Liver (tissue), 8 donors: ENCODE measurements at regions not wholly inside any gene's neighbourhood (a gene's known extent, or its start where the extent isn't known, plus 50 kb on each side); places are given as distances from the start of the nearest gene placed in this dataset.

ENCODE experiments used
- DNase-seq: peaks from one replicate; pipeline ENCODE4 v3.0.0-alpha.2; 2017; ENCODE audit warnings: low spot score
- H3K27ac ChIP-seq, 2 donors: one replicate each; pipeline ENCODE4 v1.7.0; 2013; ENCODE audit warnings: inconsistent platforms in 2 of 2, low read length in 2 of 2, control low read depth in 1 of 2, low read depth in 1 of 2, mild to moderate bottlenecking in 1 of 2
- H3K27me3 ChIP-seq, 4 donors: one replicate each; pipeline versions ENCODE4 v1.6.1 to v1.7.0; 2013; ENCODE audit warnings: low read length in 3 of 4, inconsistent platforms in 1 of 4, mild to moderate bottlenecking in 1 of 4, moderate library complexity in 1 of 4; ENCODE audit not compliant: control insufficient read depth in 4 of 4, insufficient read depth in 4 of 4
- H3K36me3 ChIP-seq, 4 donors: one replicate each; pipeline versions ENCODE4 v1.6.1 to v1.7.0; 2013; ENCODE audit warnings: low read length in 3 of 4, mild to moderate bottlenecking in 3 of 4, low read depth in 1 of 4, moderate library complexity in 1 of 4; ENCODE audit not compliant: control insufficient read depth in 4 of 4, insufficient read depth in 3 of 4
- H3K4me1 ChIP-seq, 4 donors: one replicate each; pipeline versions ENCODE4 v1.6.1 to v1.7.0; 2013; ENCODE audit warnings: low read length in 3 of 4, mild to moderate bottlenecking in 3 of 4, moderate library complexity in 1 of 4; ENCODE audit not compliant: control insufficient read depth in 4 of 4, insufficient read depth in 4 of 4
- H3K4me3 ChIP-seq, 3 donors: one replicate each; pipeline versions ENCODE4 v1.6.1 to v1.7.0; 2013; ENCODE audit warnings: low read length in 3 of 3, control low read depth in 1 of 3, low read depth in 1 of 3, mild to moderate bottlenecking in 1 of 3
- H3K9ac ChIP-seq, 2 donors: one replicate each; pipeline ENCODE4 v1.7.0; 2013; ENCODE audit warnings: low read length in 2 of 2, mild to moderate bottlenecking in 2 of 2, moderate library complexity in 2 of 2, control low read depth in 1 of 2, low read depth in 1 of 2
- H3K9me3 ChIP-seq, 4 donors: one replicate each; pipeline versions ENCODE4 v1.6.1 to v1.7.0; 2013; ENCODE audit warnings: low read length in 3 of 4; ENCODE audit not compliant: control insufficient read depth in 4 of 4
- EGR1 ChIP-seq, 2 donors: IDR thresholded peaks; 2 replicates each; pipeline ENCODE4 v1.6.1; 2016 to 2018; ENCODE audit warnings: antibody characterized with exemption in 2 of 2, low read depth in 2 of 2
- FOXA1 ChIP-seq: IDR thresholded peaks from 2 replicates; pipeline ENCODE4 v1.6.1; 2016; ENCODE audit warnings: antibody characterized with exemption
- FOXA2 ChIP-seq: IDR thresholded peaks from 2 replicates; pipeline ENCODE4 v1.6.1; 2016; ENCODE audit warnings: antibody characterized with exemption
- GABPA ChIP-seq, 2 donors: IDR thresholded peaks in 1 of 2; conservative IDR thresholded peaks in 1 of 2; 2 replicates each; pipeline ENCODE4 v1.6.1; 2016; ENCODE audit warnings: antibody characterized with exemption in 2 of 2, mild to moderate bottlenecking in 1 of 2, moderate library complexity in 1 of 2
- HNF4A ChIP-seq, 2 donors: conservative IDR thresholded peaks; 2 replicates each; pipeline ENCODE4 v1.6.1; 2016; ENCODE audit warnings: antibody characterized with exemption in 2 of 2, mild to moderate bottlenecking in 2 of 2
- HNF4G ChIP-seq: IDR thresholded peaks from 2 replicates; pipeline ENCODE4 v1.6.1; 2016; ENCODE audit warnings: antibody characterized with exemption
- JUND ChIP-seq, 2 donors: IDR thresholded peaks; 2 replicates each; pipeline ENCODE4 v1.6.1; 2016; ENCODE audit warnings: antibody characterized with exemption in 2 of 2
- NR2F2 ChIP-seq: IDR thresholded peaks from 2 replicates; pipeline ENCODE4 v1.6.1; 2016; ENCODE audit warnings: antibody characterized with exemption
- RAD21 ChIP-seq, 2 donors: IDR thresholded peaks; 2 replicates each; pipeline ENCODE4 v1.6.1; 2016; ENCODE audit warnings: antibody characterized with exemption in 2 of 2, mild to moderate bottlenecking in 2 of 2
- RXRA ChIP-seq, 2 donors: IDR thresholded peaks; 2 replicates each; pipeline ENCODE4 v1.6.1; 2017 to 2018; ENCODE audit warnings: antibody characterized with exemption in 2 of 2, mild to moderate bottlenecking in 1 of 2
- SP1 ChIP-seq: IDR thresholded peaks from 2 replicates; pipeline ENCODE4 v1.6.1; 2018; ENCODE audit warnings: antibody characterized with exemption, mild to moderate bottlenecking
- TAF1 ChIP-seq: conservative IDR thresholded peaks from 2 replicates; pipeline ENCODE4 v1.6.1; 2016; ENCODE audit warnings: antibody characterized with exemption, mild to moderate bottlenecking
- YY1 ChIP-seq: IDR thresholded peaks from 2 replicates; pipeline ENCODE4 v1.6.1; 2016; ENCODE audit warnings: antibody characterized with exemption, mild to moderate bottlenecking
- WGBS: extraction: QIAGEN DNeasy Blood & Tissue Kit; methylation state at CpG from one replicate; pipeline ENCODE4 v1.1.7; 2013; 5-methylcytosine and 5-hydroxymethylcytosine counted together
- TF ChIP-seq, protein P1 (sequence below): IDR thresholded peaks from 2 replicates; pipeline ENCODE4 v1.6.1; 2016; ENCODE audit warnings: antibody characterized with exemption
- TF ChIP-seq, protein P2 (sequence below): fragments of 150-350 bp; IDR thresholded peaks from 2 replicates; pipeline ENCODE4 v1.5.1; 2017; ENCODE audit warnings: improper control_type of control experiment, low read depth, low read length; ENCODE audit not compliant: missing input control
- TF ChIP-seq, protein P3 (sequence below): IDR thresholded peaks from 2 replicates; pipeline ENCODE4 v1.6.1; 2016; ENCODE audit warnings: antibody characterized with exemption, mild to moderate bottlenecking
- TF ChIP-seq, protein P4 (sequence below): IDR thresholded peaks from 2 replicates; pipeline ENCODE4 v1.6.1; 2016; ENCODE audit warnings: antibody characterized with exemption
- TF ChIP-seq, protein P5 (sequence below): IDR thresholded peaks from 2 replicates; pipeline ENCODE4 v1.6.1; 2016; ENCODE audit warnings: antibody characterized with exemption
- donor health status: healthy.
- donor health status: healthy.
- donor health status: healthy.
- donor health status: healthy.
- donor health status: healthy.

DNA sequence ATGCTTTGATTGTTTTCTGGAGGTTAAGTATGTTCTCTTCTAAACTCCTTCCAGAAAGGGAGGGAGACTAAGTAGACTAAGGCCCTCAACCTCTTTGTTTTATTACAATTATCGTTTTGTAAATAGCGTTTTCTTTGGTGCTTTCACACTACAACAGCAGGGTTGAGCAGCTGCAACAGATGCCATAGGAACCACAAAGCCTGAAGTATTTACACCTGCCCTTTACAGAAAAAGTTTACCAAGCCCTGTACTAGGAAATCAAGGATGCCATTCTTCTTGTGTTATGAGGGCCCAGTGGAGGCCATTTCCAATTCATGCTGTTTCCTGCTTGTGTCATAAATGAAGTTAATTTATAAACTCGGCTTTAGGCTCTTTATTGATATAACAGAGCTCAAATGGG is 914.8 kb downstream of the DCDC2C start:
- 57% methylated on average over 3 of the region's 3 CpGs for WGBS
- DNase-seq = no peak
- H3K27ac ChIP-seq = no peak overlapping the region
- no peaks in the 10 kb centered on the region for H3K9me3 ChIP-seq
- TF ChIP-seq SP1 (no peak), JUND (IDR thresholded peaks at IDR 0.05) (no peak), FOXA1 (no peak), HNF4G (no peak), GABPA (IDR thresholded peaks at IDR 0.05 in 1 of 2, conservative IDR thresholded peaks at IDR 0.05 in 1 of 2) (no peak), RAD21 (IDR thresholded peaks at IDR 0.05) (no peak), FOXA2 (no peak), TAF1 (no peak), EGR1 (IDR thresholded peaks at IDR 0.05; ENCODE audit: low read depth in 2 of 2) (no peak), RXRA (IDR thresholded peaks at IDR 0.05) (no peak), HNF4A (conservative IDR thresholded peaks at IDR 0.05) (no peak)
- TF ChIP-seq, protein P1, sequence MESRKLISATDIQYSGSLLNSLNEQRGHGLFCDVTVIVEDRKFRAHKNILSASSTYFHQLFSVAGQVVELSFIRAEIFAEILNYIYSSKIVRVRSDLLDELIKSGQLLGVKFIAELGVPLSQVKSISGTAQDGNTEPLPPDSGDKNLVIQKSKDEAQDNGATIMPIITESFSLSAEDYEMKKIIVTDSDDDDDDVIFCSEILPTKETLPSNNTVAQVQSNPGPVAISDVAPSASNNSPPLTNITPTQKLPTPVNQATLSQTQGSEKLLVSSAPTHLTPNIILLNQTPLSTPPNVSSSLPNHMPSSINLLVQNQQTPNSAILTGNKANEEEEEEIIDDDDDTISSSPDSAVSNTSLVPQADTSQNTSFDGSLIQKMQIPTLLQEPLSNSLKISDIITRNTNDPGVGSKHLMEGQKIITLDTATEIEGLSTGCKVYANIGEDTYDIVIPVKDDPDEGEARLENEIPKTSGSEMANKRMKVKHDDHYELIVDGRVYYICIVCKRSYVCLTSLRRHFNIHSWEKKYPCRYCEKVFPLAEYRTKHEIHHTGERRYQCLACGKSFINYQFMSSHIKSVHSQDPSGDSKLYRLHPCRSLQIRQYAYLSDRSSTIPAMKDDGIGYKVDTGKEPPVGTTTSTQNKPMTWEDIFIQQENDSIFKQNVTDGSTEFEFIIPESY = no peak
- TF ChIP-seq, protein P2, sequence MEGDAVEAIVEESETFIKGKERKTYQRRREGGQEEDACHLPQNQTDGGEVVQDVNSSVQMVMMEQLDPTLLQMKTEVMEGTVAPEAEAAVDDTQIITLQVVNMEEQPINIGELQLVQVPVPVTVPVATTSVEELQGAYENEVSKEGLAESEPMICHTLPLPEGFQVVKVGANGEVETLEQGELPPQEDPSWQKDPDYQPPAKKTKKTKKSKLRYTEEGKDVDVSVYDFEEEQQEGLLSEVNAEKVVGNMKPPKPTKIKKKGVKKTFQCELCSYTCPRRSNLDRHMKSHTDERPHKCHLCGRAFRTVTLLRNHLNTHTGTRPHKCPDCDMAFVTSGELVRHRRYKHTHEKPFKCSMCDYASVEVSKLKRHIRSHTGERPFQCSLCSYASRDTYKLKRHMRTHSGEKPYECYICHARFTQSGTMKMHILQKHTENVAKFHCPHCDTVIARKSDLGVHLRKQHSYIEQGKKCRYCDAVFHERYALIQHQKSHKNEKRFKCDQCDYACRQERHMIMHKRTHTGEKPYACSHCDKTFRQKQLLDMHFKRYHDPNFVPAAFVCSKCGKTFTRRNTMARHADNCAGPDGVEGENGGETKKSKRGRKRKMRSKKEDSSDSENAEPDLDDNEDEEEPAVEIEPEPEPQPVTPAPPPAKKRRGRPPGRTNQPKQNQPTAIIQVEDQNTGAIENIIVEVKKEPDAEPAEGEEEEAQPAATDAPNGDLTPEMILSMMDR = no peak
- TF ChIP-seq, protein P3, sequence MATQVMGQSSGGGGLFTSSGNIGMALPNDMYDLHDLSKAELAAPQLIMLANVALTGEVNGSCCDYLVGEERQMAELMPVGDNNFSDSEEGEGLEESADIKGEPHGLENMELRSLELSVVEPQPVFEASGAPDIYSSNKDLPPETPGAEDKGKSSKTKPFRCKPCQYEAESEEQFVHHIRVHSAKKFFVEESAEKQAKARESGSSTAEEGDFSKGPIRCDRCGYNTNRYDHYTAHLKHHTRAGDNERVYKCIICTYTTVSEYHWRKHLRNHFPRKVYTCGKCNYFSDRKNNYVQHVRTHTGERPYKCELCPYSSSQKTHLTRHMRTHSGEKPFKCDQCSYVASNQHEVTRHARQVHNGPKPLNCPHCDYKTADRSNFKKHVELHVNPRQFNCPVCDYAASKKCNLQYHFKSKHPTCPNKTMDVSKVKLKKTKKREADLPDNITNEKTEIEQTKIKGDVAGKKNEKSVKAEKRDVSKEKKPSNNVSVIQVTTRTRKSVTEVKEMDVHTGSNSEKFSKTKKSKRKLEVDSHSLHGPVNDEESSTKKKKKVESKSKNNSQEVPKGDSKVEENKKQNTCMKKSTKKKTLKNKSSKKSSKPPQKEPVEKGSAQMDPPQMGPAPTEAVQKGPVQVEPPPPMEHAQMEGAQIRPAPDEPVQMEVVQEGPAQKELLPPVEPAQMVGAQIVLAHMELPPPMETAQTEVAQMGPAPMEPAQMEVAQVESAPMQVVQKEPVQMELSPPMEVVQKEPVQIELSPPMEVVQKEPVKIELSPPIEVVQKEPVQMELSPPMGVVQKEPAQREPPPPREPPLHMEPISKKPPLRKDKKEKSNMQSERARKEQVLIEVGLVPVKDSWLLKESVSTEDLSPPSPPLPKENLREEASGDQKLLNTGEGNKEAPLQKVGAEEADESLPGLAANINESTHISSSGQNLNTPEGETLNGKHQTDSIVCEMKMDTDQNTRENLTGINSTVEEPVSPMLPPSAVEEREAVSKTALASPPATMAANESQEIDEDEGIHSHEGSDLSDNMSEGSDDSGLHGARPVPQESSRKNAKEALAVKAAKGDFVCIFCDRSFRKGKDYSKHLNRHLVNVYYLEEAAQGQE = no peak
- TF ChIP-seq, protein P4, sequence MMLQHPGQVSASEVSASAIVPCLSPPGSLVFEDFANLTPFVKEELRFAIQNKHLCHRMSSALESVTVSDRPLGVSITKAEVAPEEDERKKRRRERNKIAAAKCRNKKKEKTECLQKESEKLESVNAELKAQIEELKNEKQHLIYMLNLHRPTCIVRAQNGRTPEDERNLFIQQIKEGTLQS = no peak
- TF ChIP-seq, protein P5, sequence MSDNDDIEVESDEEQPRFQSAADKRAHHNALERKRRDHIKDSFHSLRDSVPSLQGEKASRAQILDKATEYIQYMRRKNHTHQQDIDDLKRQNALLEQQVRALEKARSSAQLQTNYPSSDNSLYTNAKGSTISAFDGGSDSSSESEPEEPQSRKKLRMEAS = no peak
- no peaks in the 10 kb centered on the region for H3K27me3 ChIP-seq
- H3K9ac ChIP-seq = no peak overlapping the region
- H3K4me1 ChIP-seq = no peaks in the 10 kb centered on the region
- H3K4me3 ChIP-seq = no peak overlapping the region
- H3K36me3 ChIP-seq = no peaks in the 10 kb centered on the region

DNA sequence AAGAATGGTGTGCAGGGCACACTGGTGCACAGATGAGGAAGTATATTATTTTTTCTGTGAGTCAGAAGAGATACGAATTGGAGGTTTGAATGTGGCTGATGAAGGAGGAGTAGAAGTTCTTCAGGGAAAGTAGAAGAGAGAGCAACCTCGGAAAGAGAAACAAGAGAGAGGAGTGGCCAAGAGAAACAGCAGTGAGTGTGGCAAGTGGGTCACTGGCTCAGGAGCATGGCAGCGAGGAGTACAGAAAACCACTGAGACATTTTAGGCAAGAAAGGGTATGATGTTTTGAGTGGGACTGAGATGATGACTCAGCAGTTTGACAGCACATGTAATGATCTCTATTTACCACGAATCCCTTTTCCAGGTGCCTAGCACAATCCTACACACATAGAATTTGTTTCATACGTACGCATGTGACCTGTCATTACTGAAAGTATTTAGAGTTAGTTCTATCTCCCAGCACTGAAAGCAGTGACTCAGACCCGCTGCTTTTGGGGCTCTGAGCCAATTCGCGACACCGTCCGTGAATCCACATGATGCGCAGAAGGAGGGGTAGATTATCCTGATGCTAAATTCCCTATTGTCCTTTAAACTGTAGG is 915.4 kb downstream of the DCDC2C start:
- Histone ChIP-seq H3K4me1 (no peaks in the 10 kb centered on the region), H3K27ac (no peak overlapping the region), H3K36me3 (no peaks in the 10 kb centered on the region), H3K9ac (no peak overlapping the region), H3K27me3 (no peaks in the 10 kb centered on the region), H3K9me3 (no peaks in the 10 kb centered on the region), H3K4me3 (no peak overlapping the region)
- 83% methylated on average over 12 of the region's 12 CpGs for WGBS
- DNase-seq = no peak
- TF ChIP-seq RXRA (IDR thresholded peaks at IDR 0.05) (no peak), HNF4A (conservative IDR thresholded peaks at IDR 0.05) (no peak), EGR1 (IDR thresholded peaks at IDR 0.05; ENCODE audit: low read depth in 2 of 2) (no peak), JUND (IDR thresholded peaks at IDR 0.05) (no peak), YY1 (no peak), FOXA2 (no peak), TAF1 (no peak), HNF4G (no peak), NR2F2 (no peak), FOXA1 (no peak), RAD21 (IDR thresholded peaks at IDR 0.05) (no peak)
- TF ChIP-seq, protein P2 = no peak
- TF ChIP-seq, protein P3 = no peak
